H1 (cell line): ENCODE measurements at regions not wholly inside any gene's neighbourhood (a gene's known extent, or its start where the extent isn't known, plus 50 kb on each side); places are given as distances from the start of the nearest gene placed in this dataset.

Experiments
- ASH2L ChIP-seq: fragments of 200-600, 300-600 bp; sonication (generic); IDR thresholded peaks from one replicate; pipeline ENCODE4 v1.7.1; 2017; ENCODE audit warnings: low read length
- KDM1A ChIP-seq: fragments of 200-600, 300-600 bp; sonication (generic); IDR thresholded peaks from 2 replicates; pipeline ENCODE4 v1.7.1; 2016; ENCODE audit warnings: mild to moderate bottlenecking, low read length, borderline replicate concordance
- TCF12 ChIP-seq: IDR thresholded peaks from 2 replicates; pipeline ENCODE4 v1.6.1; 2011; ENCODE audit warnings: low read depth, mild to moderate bottlenecking, low read length
- TF ChIP-seq, protein P1 (sequence below): fragments of 300-600 bp; sonication (generic); IDR thresholded peaks from 2 replicates; pipeline ENCODE4 v1.7.1; 2012; ENCODE audit warnings: low read length, moderate library complexity, mild to moderate bottlenecking, inconsistent platforms; ENCODE audit not compliant: insufficient replicate concordance

DNA sequence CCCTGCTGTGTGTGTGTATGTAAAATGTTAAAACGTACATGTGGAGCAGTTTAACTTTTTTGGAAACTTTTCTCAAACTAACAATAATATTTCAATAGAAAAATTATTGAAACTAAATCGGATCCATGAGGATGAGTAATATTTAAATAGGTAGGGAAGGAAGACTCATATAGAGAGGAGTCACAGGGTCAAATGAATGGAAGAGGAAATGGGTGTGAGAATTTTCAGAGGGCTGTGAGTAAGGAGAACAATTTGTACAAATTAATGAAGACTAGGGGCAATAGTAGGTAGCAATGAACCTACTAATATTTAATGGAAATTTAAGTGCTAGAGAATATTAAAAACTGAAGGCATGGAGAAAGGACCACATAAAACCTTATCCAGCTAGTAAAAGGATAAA lies 290.7 kb upstream of the PCDH18 start (continued):
- TF ChIP-seq, protein P1, sequence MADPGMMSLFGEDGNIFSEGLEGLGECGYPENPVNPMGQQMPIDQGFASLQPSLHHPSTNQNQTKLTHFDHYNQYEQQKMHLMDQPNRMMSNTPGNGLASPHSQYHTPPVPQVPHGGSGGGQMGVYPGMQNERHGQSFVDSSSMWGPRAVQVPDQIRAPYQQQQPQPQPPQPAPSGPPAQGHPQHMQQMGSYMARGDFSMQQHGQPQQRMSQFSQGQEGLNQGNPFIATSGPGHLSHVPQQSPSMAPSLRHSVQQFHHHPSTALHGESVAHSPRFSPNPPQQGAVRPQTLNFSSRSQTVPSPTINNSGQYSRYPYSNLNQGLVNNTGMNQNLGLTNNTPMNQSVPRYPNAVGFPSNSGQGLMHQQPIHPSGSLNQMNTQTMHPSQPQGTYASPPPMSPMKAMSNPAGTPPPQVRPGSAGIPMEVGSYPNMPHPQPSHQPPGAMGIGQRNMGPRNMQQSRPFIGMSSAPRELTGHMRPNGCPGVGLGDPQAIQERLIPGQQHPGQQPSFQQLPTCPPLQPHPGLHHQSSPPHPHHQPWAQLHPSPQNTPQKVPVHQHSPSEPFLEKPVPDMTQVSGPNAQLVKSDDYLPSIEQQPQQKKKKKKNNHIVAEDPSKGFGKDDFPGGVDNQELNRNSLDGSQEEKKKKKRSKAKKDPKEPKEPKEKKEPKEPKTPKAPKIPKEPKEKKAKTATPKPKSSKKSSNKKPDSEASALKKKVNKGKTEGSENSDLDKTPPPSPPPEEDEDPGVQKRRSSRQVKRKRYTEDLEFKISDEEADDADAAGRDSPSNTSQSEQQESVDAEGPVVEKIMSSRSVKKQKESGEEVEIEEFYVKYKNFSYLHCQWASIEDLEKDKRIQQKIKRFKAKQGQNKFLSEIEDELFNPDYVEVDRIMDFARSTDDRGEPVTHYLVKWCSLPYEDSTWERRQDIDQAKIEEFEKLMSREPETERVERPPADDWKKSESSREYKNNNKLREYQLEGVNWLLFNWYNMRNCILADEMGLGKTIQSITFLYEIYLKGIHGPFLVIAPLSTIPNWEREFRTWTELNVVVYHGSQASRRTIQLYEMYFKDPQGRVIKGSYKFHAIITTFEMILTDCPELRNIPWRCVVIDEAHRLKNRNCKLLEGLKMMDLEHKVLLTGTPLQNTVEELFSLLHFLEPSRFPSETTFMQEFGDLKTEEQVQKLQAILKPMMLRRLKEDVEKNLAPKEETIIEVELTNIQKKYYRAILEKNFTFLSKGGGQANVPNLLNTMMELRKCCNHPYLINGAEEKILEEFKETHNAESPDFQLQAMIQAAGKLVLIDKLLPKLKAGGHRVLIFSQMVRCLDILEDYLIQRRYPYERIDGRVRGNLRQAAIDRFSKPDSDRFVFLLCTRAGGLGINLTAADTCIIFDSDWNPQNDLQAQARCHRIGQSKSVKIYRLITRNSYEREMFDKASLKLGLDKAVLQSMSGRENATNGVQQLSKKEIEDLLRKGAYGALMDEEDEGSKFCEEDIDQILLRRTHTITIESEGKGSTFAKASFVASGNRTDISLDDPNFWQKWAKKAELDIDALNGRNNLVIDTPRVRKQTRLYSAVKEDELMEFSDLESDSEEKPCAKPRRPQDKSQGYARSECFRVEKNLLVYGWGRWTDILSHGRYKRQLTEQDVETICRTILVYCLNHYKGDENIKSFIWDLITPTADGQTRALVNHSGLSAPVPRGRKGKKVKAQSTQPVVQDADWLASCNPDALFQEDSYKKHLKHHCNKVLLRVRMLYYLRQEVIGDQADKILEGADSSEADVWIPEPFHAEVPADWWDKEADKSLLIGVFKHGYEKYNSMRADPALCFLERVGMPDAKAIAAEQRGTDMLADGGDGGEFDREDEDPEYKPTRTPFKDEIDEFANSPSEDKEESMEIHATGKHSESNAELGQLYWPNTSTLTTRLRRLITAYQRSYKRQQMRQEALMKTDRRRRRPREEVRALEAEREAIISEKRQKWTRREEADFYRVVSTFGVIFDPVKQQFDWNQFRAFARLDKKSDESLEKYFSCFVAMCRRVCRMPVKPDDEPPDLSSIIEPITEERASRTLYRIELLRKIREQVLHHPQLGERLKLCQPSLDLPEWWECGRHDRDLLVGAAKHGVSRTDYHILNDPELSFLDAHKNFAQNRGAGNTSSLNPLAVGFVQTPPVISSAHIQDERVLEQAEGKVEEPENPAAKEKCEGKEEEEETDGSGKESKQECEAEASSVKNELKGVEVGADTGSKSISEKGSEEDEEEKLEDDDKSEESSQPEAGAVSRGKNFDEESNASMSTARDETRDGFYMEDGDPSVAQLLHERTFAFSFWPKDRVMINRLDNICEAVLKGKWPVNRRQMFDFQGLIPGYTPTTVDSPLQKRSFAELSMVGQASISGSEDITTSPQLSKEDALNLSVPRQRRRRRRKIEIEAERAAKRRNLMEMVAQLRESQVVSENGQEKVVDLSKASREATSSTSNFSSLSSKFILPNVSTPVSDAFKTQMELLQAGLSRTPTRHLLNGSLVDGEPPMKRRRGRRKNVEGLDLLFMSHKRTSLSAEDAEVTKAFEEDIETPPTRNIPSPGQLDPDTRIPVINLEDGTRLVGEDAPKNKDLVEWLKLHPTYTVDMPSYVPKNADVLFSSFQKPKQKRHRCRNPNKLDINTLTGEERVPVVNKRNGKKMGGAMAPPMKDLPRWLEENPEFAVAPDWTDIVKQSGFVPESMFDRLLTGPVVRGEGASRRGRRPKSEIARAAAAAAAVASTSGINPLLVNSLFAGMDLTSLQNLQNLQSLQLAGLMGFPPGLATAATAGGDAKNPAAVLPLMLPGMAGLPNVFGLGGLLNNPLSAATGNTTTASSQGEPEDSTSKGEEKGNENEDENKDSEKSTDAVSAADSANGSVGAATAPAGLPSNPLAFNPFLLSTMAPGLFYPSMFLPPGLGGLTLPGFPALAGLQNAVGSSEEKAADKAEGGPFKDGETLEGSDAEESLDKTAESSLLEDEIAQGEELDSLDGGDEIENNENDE: no peak
- TF ChIP-seq KDM1A (no peak), ASH2L (no peak), TCF12 (no peak)
